ENCODE measurements at regions not wholly inside any gene's neighbourhood (a gene's known extent, or its start where the extent isn't known, plus 50 kb on each side); places are given as distances from the start of the nearest gene placed in this dataset.

- no peak for TF ChIP-seq KLF16 (CRISPR knock-in tag; IDR thresholded peaks at IDR 0.05)
- no peak for TF ChIP-seq KDM2A (CRISPR knock-in tag; IDR thresholded peaks at IDR 0.05; ENCODE audit: borderline replicate concordance, low read depth)
- no peak for TF ChIP-seq ETV5 (CRISPR knock-in tag; IDR thresholded peaks at IDR 0.05; ENCODE audit: borderline replicate concordance)
- TF ChIP-seq TBX2 (CRISPR knock-in tag; IDR thresholded peaks at IDR 0.05; ENCODE audit: borderline replicate concordance), result peak; percentile 29; the same call in 1 of the 2 replicates
- no peak for TF ChIP-seq ETS1 (CRISPR knock-in tag; IDR thresholded peaks at IDR 0.05)
- TF ChIP-seq LCORL (IDR thresholded peaks at IDR 0.05), result no peak
- no peak for TF ChIP-seq LCORL (CRISPR knock-in tag; IDR thresholded peaks at IDR 0.05)
- TF ChIP-seq SP5 (CRISPR knock-in tag; IDR thresholded peaks at IDR 0.05; ENCODE audit: borderline replicate concordance, low read depth), result no peak
- TF ChIP-seq GPN1 (CRISPR knock-in tag; IDR thresholded peaks at IDR 0.05; ENCODE audit: borderline replicate concordance), result no peak
- TF ChIP-seq JUNB (CRISPR knock-in tag; IDR thresholded peaks at IDR 0.05; ENCODE audit: borderline replicate concordance), result no peak
- no peak for TF ChIP-seq ZNF547 (CRISPR knock-in tag; IDR thresholded peaks at IDR 0.05)
- TF ChIP-seq SKIL (CRISPR knock-in tag; IDR thresholded peaks at IDR 0.05; ENCODE audit: borderline replicate concordance), result no peak
- no peak for TF ChIP-seq SIN3A (IDR thresholded peaks at IDR 0.05; ENCODE audit: borderline replicate concordance, low read depth, low read length)
- TF ChIP-seq PATZ1 (CRISPR knock-in tag; IDR thresholded peaks at IDR 0.05), result no peak
- TF ChIP-seq ZFP36 (IDR thresholded peaks at IDR 0.05; ENCODE audit: borderline replicate concordance, low read depth, low read length, partially characterized antibody), result no peak
- no peak for TF ChIP-seq ZBTB14 (CRISPR knock-in tag; IDR thresholded peaks at IDR 0.05)
- TF ChIP-seq ZXDC (CRISPR knock-in tag; IDR thresholded peaks at IDR 0.05), result no peak
- TF ChIP-seq CREM (IDR thresholded peaks at IDR 0.05), result peak; percentile 28; the same call in 1 of the 2 replicates
- no peak for TF ChIP-seq CREM (CRISPR knock-in tag; IDR thresholded peaks at IDR 0.05)
- no peak for TF ChIP-seq ZNF841 (CRISPR knock-in tag; IDR thresholded peaks at IDR 0.05; ENCODE audit: borderline replicate concordance)
Observed at GRCh38 chr6:11462742-11463397, 74.7 kb upstream of the TMEM170B start (continued).

Measured in HepG2 (cell line).